ENCODE measurements at regions not wholly inside any gene's neighbourhood (a gene's known extent, or its start where the extent isn't known, plus 50 kb on each side); places are given as distances from the start of the nearest gene placed in this dataset.

- H3K4me1 ChIP-seq, result no peaks in the 10 kb centered on the region
- no peak for DNase-seq
- no peaks in the 10 kb centered on the region for H3K9me3 ChIP-seq
- no peak overlapping the region for H3K27ac ChIP-seq
- no peak overlapping the region for H3K4me3 ChIP-seq
- TF ChIP-seq CTCF (IDR thresholded peaks at IDR 0.05 in 8 of 11, conservative IDR thresholded peaks at IDR 0.05 in 3 of 11) (no peak), POLR2A (IDR thresholded peaks at IDR 0.05) (no peak), POLR2AphosphoS5 (IDR thresholded peaks at IDR 0.05) (no peak)
- intact Hi-C loops (cut with DNase I; ENCODE audit: low total_unique reads), result no loop called here
- no peaks in the 10 kb centered on the region for H3K36me3 ChIP-seq
- WGBS, 5 donors, result 32 to 68% (median 52%) methylated on average over 4 of the region's 4 CpGs
- H3K27me3 ChIP-seq (replicated peaks in 1 of 7), result no peaks in the 10 kb centered on the region
These were observed 296.8 kb upstream of the TSHZ2 start for GRCh38 chr20:52675375-52675774.

GRCh38 chr20:52668626-52669025 lies 303.5 kb upstream of the TSHZ2 start:
- Histone ChIP-seq H3K27ac (no peak overlapping the region), H3K4me1 (no peaks in the 10 kb centered on the region), H3K27me3 (replicated peaks in 1 of 7) (peaks cover 0 to 5% (median 0%) of the 10 kb centered on the region in 7 donors), H3K36me3 (no peaks in the 10 kb centered on the region), H3K4me3 (no peak overlapping the region), H3K9me3 (no peaks in the 10 kb centered on the region)
- intact Hi-C loops (cut with DNase I; ENCODE audit: low total_unique reads), result no loop called here
- WGBS, 5 donors, result 73 to 86% (median 80%) methylated on average over 3 of the region's 3 CpGs
- TF ChIP-seq CTCF (IDR thresholded peaks at IDR 0.05 in 8 of 11, conservative IDR thresholded peaks at IDR 0.05 in 3 of 11), result no peak
- TF ChIP-seq POLR2AphosphoS5 (IDR thresholded peaks at IDR 0.05), result no peak
- TF ChIP-seq POLR2A (IDR thresholded peaks at IDR 0.05), result no peak
- no peak for DNase-seq

- no peaks in the 10 kb centered on the region for H3K36me3 ChIP-seq
- H3K4me1 ChIP-seq, result no peaks in the 10 kb centered on the region
- H3K27me3 ChIP-seq (replicated peaks in 1 of 7), result peaks cover 0 to 5% (median 0%) of the 10 kb centered on the region in 7 donors
- TF ChIP-seq POLR2AphosphoS5 (IDR thresholded peaks at IDR 0.05) (no peak), CTCF (IDR thresholded peaks at IDR 0.05 in 8 of 11, conservative IDR thresholded peaks at IDR 0.05 in 3 of 11) (no peak), POLR2A (IDR thresholded peaks at IDR 0.05) (no peak)
- DNase-seq, result no peak
- H3K9me3 ChIP-seq, result no peaks in the 10 kb centered on the region
- H3K4me3 ChIP-seq, result no peak overlapping the region
- 88 to 96% (median 93%) methylated on average over 5 of the region's 5 CpGs for WGBS, 5 donors
- no peak overlapping the region for H3K27ac ChIP-seq
- intact Hi-C loops (cut with DNase I; ENCODE audit: low total_unique reads), result no loop called here
These were observed 304.8 kb upstream of the TSHZ2 start for GRCh38 chr20:52667358-52667757.

- no peak for TF ChIP-seq POLR2AphosphoS5 (IDR thresholded peaks at IDR 0.05)
- no peak for TF ChIP-seq CTCF (IDR thresholded peaks at IDR 0.05 in 8 of 11, conservative IDR thresholded peaks at IDR 0.05 in 3 of 11)
- TF ChIP-seq POLR2A (IDR thresholded peaks at IDR 0.05), result no peak
- Histone ChIP-seq H3K27ac (no peak overlapping the region), H3K9me3 (no peaks in the 10 kb centered on the region), H3K4me1 (no peaks in the 10 kb centered on the region), H3K4me3 (no peak overlapping the region), H3K36me3 (no peaks in the 10 kb centered on the region), H3K27me3 (replicated peaks in 1 of 7) (peaks cover 0 to 5% (median 0%) of the 10 kb centered on the region in 7 donors)
- WGBS, 5 donors, result 84 to 97% (median 96%) methylated on average over 1 of the region's 1 CpG
- intact Hi-C loops (cut with DNase I; ENCODE audit: low total_unique reads), result no loop called here
- no peak for DNase-seq
These were observed 306.7 kb upstream of the TSHZ2 start for GRCh38 chr20:52665441-52665840.

Data from spleen (tissue), 11 donors.